ENCODE measurements at regions not wholly inside any gene's neighbourhood (a gene's known extent, or its start where the extent isn't known, plus 50 kb on each side); places are given as distances from the start of the nearest gene placed in this dataset.

DNA sequence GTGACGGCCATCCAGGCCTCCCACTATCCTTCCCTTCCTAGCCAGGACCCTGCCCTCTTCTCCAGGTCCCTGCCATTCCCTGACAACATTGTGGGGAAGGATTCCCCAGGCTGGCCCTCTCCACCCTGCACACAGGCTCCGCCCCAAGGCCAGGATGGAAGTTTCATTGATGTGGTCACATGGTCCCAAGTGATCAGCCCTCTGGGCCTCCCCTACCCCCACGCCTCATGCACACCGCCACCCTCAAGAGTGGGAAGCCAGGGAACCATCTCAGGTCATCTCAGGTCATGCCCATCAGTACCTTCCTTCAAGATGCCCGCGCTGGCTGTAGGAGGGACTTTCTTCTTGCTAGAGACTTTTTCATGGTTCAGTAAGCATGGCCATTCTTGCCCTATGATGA lies 514.8 kb upstream of the RAB6C start:
- TF ChIP-seq, protein P1, sequence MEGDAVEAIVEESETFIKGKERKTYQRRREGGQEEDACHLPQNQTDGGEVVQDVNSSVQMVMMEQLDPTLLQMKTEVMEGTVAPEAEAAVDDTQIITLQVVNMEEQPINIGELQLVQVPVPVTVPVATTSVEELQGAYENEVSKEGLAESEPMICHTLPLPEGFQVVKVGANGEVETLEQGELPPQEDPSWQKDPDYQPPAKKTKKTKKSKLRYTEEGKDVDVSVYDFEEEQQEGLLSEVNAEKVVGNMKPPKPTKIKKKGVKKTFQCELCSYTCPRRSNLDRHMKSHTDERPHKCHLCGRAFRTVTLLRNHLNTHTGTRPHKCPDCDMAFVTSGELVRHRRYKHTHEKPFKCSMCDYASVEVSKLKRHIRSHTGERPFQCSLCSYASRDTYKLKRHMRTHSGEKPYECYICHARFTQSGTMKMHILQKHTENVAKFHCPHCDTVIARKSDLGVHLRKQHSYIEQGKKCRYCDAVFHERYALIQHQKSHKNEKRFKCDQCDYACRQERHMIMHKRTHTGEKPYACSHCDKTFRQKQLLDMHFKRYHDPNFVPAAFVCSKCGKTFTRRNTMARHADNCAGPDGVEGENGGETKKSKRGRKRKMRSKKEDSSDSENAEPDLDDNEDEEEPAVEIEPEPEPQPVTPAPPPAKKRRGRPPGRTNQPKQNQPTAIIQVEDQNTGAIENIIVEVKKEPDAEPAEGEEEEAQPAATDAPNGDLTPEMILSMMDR (IDR thresholded peaks at IDR 0.05 in 4 of 5, conservative IDR thresholded peaks at IDR 0.05 in 1 of 5), result no peak
- no peak for TF ChIP-seq POLR2A (IDR thresholded peaks at IDR 0.05)
